ENCODE measurements at regions not wholly inside any gene's neighbourhood (a gene's known extent, or its start where the extent isn't known, plus 50 kb on each side); places are given as distances from the start of the nearest gene placed in this dataset.

GRCh38 chr5:174426388-174426787 is 298.0 kb upstream of the MSX2 start (continued):
- TF ChIP-seq MAX (IDR thresholded peaks at IDR 0.05) (no peak), FOXA2 (IDR thresholded peaks at IDR 0.05) (no peak), JUND (IDR thresholded peaks at IDR 0.05) (no peak), YY1 (IDR thresholded peaks at IDR 0.05) (no peak)

- peaks cover 0 to 6% (median under 1%) of the 10 kb centered on the region in 4 donors for H3K27me3 ChIP-seq (ENCODE audit: control insufficient read depth in 4 of 4, insufficient read depth in 4 of 4, low read length in 3 of 4)
- H3K27ac ChIP-seq (ENCODE audit: low read depth in 1 of 2, low read length in 2 of 2), result no peak overlapping the region
- TF ChIP-seq REST (IDR thresholded peaks at IDR 0.05) (no peak), EGR1 (IDR thresholded peaks at IDR 0.05; ENCODE audit: low read depth in 2 of 2) (no peak), HNF4G (IDR thresholded peaks at IDR 0.05) (no peak), GABPA (IDR thresholded peaks at IDR 0.05 in 1 of 2, conservative IDR thresholded peaks at IDR 0.05 in 1 of 2) (no peak), ZBTB33 (IDR thresholded peaks at IDR 0.05) (no peak), MAX (IDR thresholded peaks at IDR 0.05) (no peak), HNF4A (conservative IDR thresholded peaks at IDR 0.05) (no peak), SP1 (IDR thresholded peaks at IDR 0.05) (no peak), TAF1 (conservative IDR thresholded peaks at IDR 0.05) (no peak), FOXA1 (IDR thresholded peaks at IDR 0.05) (no peak), RAD21 (IDR thresholded peaks at IDR 0.05) (no peak), NR2F2 (IDR thresholded peaks at IDR 0.05) (no peak), CTCF (IDR thresholded peaks at IDR 0.05; ENCODE audit: low read depth, low read length, missing input control) (no peak), RXRA (IDR thresholded peaks at IDR 0.05) (no peak), ATF3 (IDR thresholded peaks at IDR 0.05) (no peak), YY1 (IDR thresholded peaks at IDR 0.05) (no peak), JUND (IDR thresholded peaks at IDR 0.05) (no peak)
- no peak overlapping the region for H3K4me3 ChIP-seq (ENCODE audit: low read depth in 1 of 3, low read length in 3 of 3)
- no peak for DNase-seq (ENCODE audit: low spot score)
- H3K36me3 ChIP-seq (ENCODE audit: control insufficient read depth in 4 of 4, insufficient read depth in 3 of 4, low read depth in 1 of 4, low read length in 3 of 4), result no peaks in the 10 kb centered on the region
- H3K9me3 ChIP-seq (ENCODE audit: control insufficient read depth in 4 of 4, low read length in 3 of 4), result no peaks in the 10 kb centered on the region
- H3K4me1 ChIP-seq (ENCODE audit: control insufficient read depth in 4 of 4, insufficient read depth in 4 of 4, low read length in 3 of 4), result no peaks in the 10 kb centered on the region
- no peak overlapping the region for H3K9ac ChIP-seq (ENCODE audit: low read depth in 1 of 2, low read length in 2 of 2)
- 72% methylated on average over 4 of the region's 4 CpGs for WGBS
Measured at GRCh38 chr5:174426851-174427250, 297.5 kb upstream of the MSX2 start.
